GM19023 (cell line): ENCODE measurements at regions not wholly inside any gene's neighbourhood (a gene's known extent, or its start where the extent isn't known, plus 50 kb on each side); places are given as distances from the start of the nearest gene placed in this dataset.

Source experiments
- ATAC-seq: cut with Tn5 transposase; IDR thresholded peaks from one replicate; pipeline ENCODE4 v1.9.1; 2021; ENCODE audit warnings: mild to moderate bottlenecking, moderate library complexity; ENCODE audit not compliant: unreplicated experiment

DNA sequence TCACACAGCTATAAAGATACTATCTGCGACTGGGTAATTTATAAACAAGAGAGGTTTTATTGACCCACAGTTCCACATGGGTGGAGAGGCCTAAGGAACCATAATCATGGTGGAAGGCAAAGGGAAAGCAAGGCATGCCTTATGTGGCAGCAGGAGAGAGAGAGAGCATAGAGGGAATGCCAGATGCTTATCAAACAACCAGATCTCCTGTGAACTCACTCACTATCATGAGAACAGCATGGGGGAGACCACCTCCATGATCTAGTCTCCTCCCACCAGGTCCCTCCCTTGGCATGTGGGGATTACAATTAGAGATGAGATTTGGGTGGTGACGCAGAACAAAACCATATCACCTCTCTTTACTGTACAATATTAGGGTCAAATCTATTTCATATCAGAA lies 1101.6 kb upstream of the RAG2 start:
- ATAC-seq: no peak

DNA sequence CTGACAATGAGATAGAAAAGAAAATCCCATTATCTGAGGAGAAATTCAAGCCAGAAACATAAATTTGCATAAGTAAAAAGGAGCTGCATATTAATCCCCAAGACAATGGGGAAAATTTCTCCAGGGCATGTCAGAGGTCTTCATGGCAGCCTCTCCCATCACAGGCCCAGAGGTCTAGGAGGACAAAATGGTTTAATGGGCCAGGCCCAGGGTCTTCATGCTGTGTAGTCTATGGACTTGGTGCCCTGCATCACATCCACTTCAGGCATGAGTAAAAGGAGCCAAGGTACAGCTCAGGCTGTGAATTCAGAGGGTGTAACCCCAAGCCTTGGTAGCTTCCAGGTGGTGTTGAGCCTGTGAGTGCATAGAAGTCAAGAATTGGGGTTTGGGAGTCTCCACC lies 1097.2 kb upstream of the RAG2 start:
- ATAC-seq: no peak

DNA sequence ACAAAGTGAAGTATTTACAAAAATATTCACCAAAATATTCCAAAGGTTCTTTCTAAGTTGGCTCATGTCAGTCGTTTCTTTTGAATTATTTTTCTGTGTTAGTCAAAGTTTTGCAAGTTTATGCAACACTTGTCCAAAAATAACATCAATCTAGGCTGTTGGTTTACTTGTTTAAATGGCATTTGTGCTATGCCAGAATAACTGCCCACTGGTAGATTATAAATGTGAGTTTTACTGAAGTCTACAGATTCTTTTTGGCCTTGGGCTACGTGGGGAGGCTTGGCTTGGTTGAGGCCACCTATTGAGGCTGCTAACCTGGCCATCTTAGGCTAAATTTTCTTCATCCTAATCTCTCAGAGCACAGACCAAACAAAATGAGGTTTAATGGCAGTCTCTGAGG lies 1091.9 kb upstream of the RAG2 start:
- no peak for ATAC-seq

DNA sequence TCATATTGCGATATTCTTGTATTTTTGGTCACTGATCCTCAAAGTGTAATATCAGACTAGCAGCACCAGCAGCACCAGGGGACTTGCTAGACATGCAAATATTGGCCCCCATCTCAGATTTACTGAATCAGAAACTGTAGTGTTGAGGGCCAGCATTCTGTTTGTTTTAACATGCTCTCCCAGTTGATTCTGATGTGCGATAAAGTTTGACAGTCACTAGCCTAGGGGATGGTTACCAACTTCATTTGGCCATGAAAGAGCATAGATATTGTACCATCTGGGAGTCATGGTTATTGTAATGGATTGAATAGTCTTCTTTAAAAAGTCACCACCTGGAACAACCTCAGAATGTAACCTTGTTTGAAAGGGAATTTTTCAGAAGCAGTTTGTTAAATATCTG lies 1090.4 kb upstream of the RAG2 start:
- ATAC-seq: no peak

DNA sequence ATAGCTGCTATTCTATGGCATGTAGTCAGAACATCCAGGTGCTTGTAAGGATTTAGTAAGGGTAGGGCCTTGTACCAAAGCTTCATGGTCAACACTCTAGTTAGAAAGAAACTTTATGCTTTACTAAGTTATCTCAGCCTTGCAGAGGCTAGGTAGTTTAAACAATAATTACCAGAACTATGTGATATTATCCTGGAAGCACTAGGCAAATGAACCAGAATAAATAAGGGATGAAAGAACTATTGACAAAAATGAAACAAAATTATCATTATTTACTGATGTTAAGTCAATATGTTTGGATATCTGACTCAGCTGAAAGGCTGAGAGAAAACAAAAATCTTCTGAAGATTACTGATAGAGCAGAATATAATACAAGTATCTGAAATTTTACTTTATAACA lies 1089.1 kb upstream of the RAG2 start:
- no peak for ATAC-seq

DNA sequence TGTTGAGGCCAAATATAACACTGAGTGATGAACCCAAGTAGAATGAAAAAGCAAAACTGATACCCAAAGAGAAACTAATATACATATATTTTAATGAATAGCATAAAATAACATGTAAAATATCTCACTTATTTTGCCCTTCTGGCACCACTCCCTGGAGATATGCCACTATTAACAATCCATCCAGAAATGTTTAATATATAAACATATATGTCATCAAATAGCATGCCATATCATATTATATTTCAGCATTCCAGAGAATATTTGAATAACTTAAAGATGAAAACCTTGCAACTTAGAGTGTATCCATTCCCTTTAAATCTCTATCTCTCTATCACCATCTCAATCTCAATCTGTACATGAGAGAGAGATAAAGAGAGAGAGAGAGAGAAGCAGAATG lies 1073.3 kb upstream of the RAG2 start:
- no peak for ATAC-seq

DNA sequence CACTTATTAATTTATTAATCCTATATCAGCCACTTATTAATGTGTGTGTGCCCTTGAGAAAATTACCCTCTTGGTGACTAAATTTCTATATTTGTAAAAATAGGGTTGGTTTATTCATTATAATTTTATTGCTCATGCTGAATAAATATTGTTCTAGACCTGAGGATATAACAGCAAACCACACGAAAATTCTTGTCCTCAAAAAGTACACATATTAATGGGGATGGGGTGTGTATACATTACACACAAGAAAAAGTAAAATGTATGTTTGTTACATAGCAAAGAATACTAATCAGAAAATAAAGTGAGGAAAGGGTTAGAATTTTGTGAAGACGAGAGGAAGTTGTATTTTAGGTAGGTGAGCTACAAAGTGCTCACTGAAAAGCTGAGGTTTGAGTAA lies 1068.9 kb upstream of the RAG2 start:
- ATAC-seq: no peak

DNA sequence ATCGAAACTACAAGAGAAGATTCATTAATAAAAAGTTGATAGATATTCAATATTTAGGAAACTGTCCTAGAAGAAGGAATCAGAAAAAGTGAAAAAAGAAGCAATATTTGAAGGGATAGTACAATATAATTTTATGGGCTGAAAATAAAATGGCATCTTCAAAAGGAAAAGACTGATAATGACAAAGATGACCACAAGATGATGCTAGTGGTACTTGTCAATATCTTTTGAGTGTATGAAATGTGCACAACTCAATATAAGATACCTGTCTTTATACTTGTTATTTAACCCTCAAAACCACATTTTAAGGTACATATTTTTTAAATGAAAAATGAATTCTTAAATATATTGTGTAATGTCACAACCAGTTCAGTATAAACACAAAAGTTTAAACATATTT lies 1059.6 kb upstream of the RAG2 start:
- no peak for ATAC-seq

DNA sequence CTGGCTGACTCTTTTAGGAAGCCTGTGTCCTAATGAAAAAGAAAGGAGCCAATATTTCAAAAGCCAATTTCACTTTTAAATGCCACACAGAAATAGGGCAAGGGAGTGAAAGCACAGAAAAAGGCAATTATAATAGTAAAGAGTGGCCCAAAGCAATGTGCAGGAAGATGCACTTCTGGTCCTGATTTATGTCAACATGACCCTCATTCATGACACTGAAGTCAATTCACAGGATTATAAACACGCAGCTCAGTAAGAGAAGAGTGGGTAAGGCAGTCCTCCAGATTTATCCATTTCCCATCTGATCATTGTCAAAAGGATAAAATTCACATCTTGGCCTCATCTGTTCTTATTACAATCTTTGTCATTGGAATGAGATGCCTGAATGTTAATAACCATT lies 1049.7 kb upstream of the RAG2 start:
- no peak for ATAC-seq

DNA sequence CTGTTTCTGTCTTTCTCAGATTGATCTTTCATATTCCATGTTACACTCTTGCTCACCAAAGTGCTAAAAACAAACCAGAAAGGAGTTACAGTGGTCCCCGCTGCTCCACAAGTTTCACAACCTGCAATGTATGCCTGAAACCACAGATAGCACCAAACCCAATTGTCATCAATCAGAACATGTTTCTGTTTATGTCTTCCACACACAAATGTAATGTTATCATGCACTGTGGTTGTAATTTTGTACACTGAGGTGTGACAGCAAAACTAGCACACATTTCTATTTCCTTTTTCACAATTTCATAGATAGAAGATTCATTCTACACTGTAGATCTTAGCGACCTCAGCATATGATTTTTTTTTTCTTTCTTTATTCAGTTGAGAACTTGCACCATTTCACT lies 1045.9 kb upstream of the RAG2 start:
- ATAC-seq: no peak

DNA sequence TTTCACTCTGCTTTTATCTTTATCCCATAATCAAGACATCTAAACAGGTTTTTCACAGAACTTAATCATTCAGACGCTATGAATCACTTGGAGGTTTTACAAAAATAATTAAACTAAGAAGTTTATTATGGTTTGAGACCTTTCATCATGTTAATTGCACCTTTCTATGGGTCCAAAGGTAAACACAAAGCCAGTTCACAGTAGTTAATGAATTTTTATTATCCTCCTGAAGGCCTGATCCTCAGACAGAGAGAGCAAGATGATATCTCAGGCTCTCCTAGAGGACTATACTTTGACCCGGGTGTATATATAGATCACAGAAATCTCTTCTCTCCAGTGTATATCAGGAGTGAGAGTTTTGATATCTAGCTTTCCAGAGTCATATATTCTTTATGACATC lies 1044.3 kb upstream of the RAG2 start:
- no peak for ATAC-seq

DNA sequence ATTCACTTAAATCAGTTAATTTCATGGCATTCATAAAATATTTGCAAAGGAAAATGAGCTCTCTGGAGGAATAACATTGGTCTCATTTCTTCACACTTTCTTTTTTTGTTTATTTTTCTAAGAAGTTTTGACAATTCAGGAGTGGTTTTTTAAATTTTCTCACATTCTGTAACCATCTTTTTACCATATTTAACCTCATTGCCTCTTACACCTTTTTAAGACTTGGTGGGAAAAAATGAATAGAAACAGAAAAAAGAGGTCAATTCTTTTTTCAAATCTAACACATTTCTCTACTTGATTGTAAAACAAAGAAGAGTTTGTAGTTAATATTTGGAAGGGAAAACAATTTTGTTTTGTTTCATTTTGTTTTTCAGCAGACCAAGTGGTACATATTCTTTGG lies 1034.7 kb upstream of the RAG2 start:
- no peak for ATAC-seq

DNA sequence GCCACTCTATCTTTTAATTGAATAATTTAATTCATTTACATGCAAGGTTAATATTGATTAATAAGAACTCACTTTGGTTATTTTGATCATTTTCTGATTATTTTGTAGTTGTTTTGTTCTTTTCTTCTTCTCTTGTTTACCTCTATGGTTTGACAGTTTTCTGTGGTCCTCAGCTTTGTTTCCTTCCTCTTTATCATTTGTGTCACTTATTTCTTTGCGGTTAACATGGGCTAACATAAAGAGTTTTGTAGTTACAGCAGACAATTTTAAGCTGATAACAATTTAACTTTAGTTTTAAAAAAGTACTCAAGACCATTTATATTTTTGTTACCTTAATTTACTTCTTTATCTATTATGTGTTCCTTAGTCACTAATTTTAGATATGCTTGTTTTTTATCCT lies 1032.8 kb upstream of the RAG2 start:
- ATAC-seq: no peak

DNA sequence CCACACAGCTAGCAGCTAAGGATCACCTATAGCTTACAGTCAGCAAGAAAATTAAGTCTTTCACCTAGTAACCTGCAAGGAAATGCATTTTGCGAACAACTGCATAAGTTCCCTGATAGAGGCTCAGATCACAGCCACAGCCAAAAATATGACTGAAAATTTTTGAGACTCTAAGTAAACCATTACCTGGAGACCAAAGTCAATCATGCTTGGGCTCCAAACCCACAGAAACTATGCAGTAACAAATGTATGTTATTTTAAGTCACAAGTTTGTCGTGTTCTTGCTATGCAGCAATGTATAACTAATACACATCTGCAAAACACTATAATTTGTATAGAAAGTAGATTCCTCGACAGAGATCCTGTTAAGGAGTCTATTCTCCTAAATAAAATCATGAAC lies 1025.7 kb upstream of the RAG2 start:
- no peak for ATAC-seq

DNA sequence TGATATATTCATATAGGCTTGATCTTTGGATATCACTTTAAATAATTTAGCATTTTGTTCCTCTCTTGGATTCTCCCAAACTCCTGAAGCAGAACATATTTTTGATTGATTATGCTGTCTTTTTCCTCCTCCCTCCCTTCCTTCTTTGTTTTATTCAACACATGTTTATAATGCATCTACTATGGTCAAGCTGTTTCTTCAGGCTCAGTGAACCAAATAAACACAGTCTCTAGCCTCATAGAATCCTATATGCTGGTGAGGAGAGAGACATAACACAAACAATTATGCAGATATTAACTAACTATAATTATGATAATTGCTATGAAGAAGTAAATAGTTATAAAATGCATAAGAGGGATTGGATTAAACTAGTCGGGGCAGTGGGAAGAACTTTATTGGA lies 1023.6 kb upstream of the RAG2 start:
- ATAC-seq: no peak

DNA sequence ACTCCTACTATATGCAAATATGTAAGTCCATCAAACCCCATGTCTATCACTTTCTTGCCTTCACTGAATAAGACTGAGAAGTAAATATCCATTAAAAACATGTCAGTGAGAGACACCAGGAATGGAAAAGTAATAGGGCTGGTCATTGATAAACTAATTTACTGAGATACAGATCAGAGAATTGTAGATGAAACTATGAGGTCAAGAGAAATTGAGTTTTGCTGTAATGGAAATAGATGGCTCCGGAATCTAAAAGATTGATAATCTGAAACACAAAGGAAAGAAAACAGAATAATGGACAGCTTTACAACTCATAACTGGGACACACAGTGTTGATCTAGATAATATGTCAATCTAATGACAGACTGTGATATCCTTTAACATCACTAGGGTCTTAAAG lies 1018.3 kb upstream of the RAG2 start:
- no peak for ATAC-seq

DNA sequence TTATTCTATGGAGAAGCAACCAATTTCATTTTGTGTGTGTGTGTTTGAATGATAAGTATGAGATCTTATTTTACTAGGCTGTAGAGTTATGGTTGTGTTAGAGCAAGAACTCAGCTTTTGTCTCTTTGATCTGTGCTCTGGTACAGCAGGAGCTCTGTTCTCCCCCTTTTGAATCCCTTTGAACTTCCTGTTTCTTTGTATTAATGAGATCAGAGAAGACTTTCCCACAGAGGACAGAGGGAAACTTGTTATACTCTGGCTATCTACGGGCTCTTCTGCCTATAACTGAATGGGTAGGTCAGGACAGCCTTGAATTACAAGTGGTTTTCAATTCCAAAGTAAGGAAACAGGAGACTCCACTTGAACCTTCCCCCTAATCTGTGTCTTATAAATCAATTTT lies 1015.0 kb upstream of the RAG2 start:
- no peak for ATAC-seq

DNA sequence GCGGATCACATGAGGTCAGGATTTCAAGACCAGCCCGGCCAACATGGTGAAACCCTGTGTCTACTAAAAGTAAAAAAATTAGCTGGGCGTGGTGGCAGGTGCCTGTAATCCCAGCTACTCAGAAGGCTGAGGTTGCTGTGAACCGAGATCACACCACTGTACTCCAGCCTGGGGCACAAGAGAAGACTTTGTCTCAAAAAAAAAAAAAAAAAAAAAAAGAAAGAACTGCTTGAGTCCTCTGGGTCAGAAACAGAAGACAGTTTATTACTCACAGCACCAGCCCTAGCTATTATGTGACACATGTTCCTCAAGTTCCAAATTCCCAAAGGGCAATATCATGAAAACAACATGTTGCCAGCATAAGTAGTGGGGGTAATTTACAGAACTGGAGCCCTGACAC lies 1014.1 kb upstream of the RAG2 start:
- no peak for ATAC-seq

DNA sequence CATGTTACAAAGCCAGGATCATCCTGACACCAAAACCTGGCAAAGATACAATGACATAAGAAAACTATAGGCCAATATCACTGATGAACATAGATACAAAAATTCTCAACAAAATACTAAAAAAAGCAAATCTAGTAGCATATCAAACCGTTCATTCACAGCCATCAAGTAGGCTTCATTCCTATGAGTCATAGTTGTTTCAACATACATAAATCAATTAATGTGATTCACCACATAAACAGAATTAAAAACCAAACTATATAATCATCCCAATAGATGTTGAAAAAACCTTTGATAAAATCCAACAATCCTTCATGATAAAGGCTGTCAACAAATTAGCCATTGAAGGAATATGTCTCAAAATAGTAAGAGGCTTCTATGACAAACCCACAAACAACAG lies 1007.2 kb upstream of the RAG2 start:
- ATAC-seq: no peak

DNA sequence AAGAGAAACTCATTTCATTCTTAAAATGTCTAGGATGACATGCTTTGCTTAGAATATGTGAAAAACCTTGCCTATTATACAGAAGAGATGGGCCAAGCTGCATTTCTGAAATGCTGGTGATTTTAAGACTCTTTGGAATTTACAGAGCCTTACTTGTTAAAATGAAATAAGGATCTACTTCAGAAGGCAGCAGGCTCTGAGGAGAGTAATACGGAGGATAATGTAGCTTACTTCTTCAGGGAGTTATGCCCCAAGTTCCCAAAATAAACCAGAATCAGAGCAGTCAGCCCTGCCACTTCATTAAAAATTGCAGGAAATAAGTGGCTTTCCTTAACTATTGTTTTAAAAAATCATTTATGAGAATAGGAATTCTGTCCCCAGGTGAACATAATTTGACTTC lies 1000.3 kb upstream of the RAG2 start:
- ATAC-seq: no peak

DNA sequence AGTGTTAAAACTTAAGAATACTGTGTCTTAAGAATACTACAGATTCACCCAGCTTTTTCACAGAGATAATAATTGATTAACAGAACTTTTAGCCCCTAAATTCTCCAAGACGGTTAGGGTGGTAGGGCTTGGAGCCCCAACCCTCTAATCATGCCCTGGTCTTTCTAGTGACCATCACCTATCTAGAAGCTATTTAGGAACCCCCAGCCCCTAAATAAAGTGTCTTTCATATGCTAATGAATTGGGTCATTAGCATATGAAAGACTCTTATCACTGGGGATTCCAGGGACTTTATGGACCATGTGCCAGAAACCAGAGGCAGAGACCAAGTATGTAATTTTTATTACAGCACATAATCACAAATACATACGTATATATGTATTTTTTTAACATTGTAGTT lies 999.7 kb upstream of the RAG2 start:
- ATAC-seq: no peak

DNA sequence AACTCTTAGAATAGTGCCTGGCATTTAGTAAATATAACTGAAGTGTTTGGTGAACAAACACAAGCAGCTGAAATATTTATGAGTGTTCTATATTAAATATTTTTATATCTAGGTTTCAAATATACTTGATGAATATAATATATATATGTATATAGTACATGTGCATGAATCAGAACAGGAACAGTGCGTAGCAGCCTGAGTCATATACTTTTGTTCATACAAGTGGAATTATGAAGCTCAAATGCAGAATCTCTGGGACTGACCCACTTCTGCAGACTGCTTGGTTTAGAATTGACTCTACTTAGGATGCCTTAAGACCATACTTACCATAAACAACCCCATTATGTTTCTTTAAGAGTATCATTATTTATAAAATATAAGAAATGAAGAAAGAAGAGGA lies 997.8 kb upstream of the RAG2 start:
- ATAC-seq: no peak

DNA sequence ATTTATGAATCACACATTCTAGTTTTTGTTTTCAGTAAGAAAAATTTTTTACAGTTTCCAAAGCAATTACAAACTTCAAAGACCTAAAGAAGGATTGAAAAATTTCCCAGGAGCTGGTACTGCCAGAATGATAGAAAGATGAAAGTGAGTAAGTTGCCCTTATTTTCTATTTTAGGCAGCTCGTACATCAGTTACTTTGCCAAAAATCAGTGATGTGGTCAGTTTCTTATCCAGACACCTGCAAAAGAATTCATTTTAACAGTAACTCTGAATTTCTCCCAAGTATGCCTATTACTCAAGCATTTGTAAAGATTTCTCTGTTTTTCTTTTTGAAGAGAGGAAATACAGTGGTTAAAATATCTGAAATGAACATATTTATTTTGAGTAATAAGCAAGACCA lies 976.3 kb upstream of the RAG2 start:
- no peak for ATAC-seq

DNA sequence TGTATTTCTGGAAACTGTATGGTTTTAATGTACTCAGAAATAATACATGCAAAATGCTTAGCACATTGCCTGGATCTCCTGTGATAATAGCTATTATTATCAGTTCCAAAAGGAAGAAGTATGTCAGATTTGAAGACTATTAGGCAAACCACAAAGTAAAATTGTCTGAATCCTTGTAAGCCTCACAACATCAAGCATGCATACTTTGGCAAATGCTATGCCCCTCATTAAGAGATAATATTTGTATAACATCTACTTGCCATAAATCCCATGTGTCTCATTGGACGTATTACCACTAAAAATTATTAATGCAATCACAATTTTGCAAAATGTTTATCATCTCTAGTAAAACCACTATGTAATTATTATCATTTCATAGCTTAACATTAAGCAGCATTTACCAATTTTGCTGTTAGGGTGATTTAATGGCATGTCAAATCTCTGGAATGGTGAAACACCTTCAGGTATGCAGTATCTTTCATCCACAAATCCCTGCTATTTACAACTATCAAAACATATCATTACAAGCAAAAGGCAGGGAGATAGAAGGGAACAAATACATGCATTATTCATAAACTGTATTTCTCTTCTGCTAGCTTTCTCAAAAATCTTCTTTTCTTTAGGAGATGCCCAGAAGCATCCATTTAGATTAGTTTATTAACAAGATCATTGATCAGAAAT lies 974.6 kb upstream of the RAG2 start:
- no peak for ATAC-seq
